ENCODE measurements at regions not wholly inside any gene's neighbourhood (a gene's known extent, or its start where the extent isn't known, plus 50 kb on each side); places are given as distances from the start of the nearest gene placed in this dataset.

GRCh38 chr2:175557810-175558377 lies 376.4 kb upstream of the ATP5MC3 start:
- Histone ChIP-seq H3K36me3 (ENCODE audit: control insufficient read depth, insufficient read depth, low read length) (no peaks in the 10 kb centered on the region), H3K9me3 (ENCODE audit: control insufficient read depth, low read length) (no peaks in the 10 kb centered on the region), H3K27me3 (ENCODE audit: control insufficient read depth, insufficient read depth, low read length, poor library complexity, severe bottlenecking) (no peaks in the 10 kb centered on the region), H3K27ac (ENCODE audit: insufficient read depth, low read depth, low read length, poor library complexity, severe bottlenecking) (no peak overlapping the region), H3K4me1 (ENCODE audit: control insufficient read depth, insufficient read depth, low read length) (peaks cover 7% of the 10 kb centered on the region), H3K4me3 (ENCODE audit: insufficient read depth, low read depth, low read length) (no peak overlapping the region)
- WGBS, 2 experiments = 81 to 85% methylated on average over 6 of the region's 6 CpGs

DNA sequence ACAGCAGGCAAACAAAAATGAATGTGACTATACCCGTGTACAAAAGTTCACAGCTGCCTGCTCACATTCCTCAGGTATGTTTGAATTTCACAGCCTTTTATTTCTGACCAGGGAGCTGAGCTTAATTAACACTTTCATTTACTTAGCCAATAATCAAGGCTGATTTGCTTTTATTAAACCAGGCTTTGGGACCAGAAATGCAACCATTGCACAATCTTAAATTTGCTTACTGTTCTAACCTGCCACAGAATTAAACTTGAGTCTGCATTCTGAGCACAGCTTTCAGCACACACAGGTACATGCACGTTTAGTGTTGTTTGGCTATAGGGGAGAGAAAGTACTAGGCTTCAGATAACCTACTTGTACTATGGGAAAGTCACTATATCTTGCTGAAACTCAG lies 372.4 kb upstream of the ATP5MC3 start:
- Histone ChIP-seq H3K36me3 (ENCODE audit: control insufficient read depth, insufficient read depth, low read length) (no peaks in the 10 kb centered on the region), H3K4me3 (ENCODE audit: insufficient read depth, low read depth, low read length) (no peak overlapping the region), H3K9me3 (ENCODE audit: control insufficient read depth, low read length) (no peaks in the 10 kb centered on the region), H3K4me1 (ENCODE audit: control insufficient read depth, insufficient read depth, low read length) (peaks cover 5% of the 10 kb centered on the region), H3K27ac (ENCODE audit: insufficient read depth, low read depth, low read length, poor library complexity, severe bottlenecking) (no peak overlapping the region), H3K27me3 (ENCODE audit: control insufficient read depth, insufficient read depth, low read length, poor library complexity, severe bottlenecking) (no peaks in the 10 kb centered on the region)
- WGBS, 2 experiments = 90 to 91% methylated on average over 2 of the region's 2 CpGs

GRCh38 chr2:175552902-175553301 lies 371.4 kb upstream of the ATP5MC3 start:
- Histone ChIP-seq H3K4me1 (ENCODE audit: control insufficient read depth, insufficient read depth, low read length) (peaks cover 5% of the 10 kb centered on the region), H3K36me3 (ENCODE audit: control insufficient read depth, insufficient read depth, low read length) (no peaks in the 10 kb centered on the region), H3K4me3 (ENCODE audit: insufficient read depth, low read depth, low read length) (no peak overlapping the region), H3K27ac (ENCODE audit: insufficient read depth, low read depth, low read length, poor library complexity, severe bottlenecking) (no peak overlapping the region), H3K9me3 (ENCODE audit: control insufficient read depth, low read length) (no peaks in the 10 kb centered on the region), H3K27me3 (ENCODE audit: control insufficient read depth, insufficient read depth, low read length, poor library complexity, severe bottlenecking) (no peaks in the 10 kb centered on the region)
- 43 to 53% methylated on average over 1 of the region's 1 CpG for WGBS, 2 experiments

- Histone ChIP-seq H3K36me3 (ENCODE audit: control insufficient read depth, insufficient read depth, low read length) (no peaks in the 10 kb centered on the region), H3K4me1 (ENCODE audit: control insufficient read depth, insufficient read depth, low read length) (no peaks in the 10 kb centered on the region), H3K4me3 (ENCODE audit: insufficient read depth, low read depth, low read length) (no peak overlapping the region), H3K27ac (ENCODE audit: insufficient read depth, low read depth, low read length, poor library complexity, severe bottlenecking) (no peak overlapping the region), H3K9me3 (ENCODE audit: control insufficient read depth, low read length) (peaks cover 2% of the 10 kb centered on the region), H3K27me3 (ENCODE audit: control insufficient read depth, insufficient read depth, low read length, poor library complexity, severe bottlenecking) (no peaks in the 10 kb centered on the region)
- 94 to 97% methylated on average over 3 of the region's 3 CpGs for WGBS, 2 experiments
Measured at GRCh38 chr2:175540421-175540820, 358.9 kb upstream of the ATP5MC3 start.

GRCh38 chr2:175539122-175539521 lies 357.6 kb upstream of the ATP5MC3 start:
- Histone ChIP-seq H3K9me3 (ENCODE audit: control insufficient read depth, low read length) (no peaks in the 10 kb centered on the region), H3K4me3 (ENCODE audit: insufficient read depth, low read depth, low read length) (no peak overlapping the region), H3K27ac (ENCODE audit: insufficient read depth, low read depth, low read length, poor library complexity, severe bottlenecking) (no peak overlapping the region), H3K4me1 (ENCODE audit: control insufficient read depth, insufficient read depth, low read length) (no peaks in the 10 kb centered on the region), H3K27me3 (ENCODE audit: control insufficient read depth, insufficient read depth, low read length, poor library complexity, severe bottlenecking) (no peaks in the 10 kb centered on the region), H3K36me3 (ENCODE audit: control insufficient read depth, insufficient read depth, low read length) (no peaks in the 10 kb centered on the region)
- WGBS, 2 experiments = 94 to 96% methylated on average over 4 of the region's 4 CpGs

DNA sequence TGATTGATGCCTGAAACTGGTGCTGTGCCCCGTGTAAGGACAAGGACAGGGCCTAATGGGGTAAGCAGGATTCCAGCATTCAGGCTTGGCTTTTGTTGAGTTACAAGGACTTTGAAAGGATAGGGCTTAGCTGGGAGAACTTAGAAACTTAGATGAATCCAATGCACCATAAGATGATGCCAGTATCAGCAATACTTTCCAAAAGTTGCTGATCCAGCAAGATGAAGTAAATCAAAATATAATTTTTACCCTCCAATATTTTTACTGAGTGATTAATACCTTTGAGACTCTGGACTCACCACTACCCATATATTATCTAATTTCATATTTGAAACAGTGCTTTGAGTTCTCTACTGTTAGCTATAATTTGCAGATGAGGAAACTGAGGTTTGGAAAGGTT lies 354.5 kb upstream of the ATP5MC3 start:
- Histone ChIP-seq H3K9me3 (ENCODE audit: control insufficient read depth, low read length) (no peaks in the 10 kb centered on the region), H3K36me3 (ENCODE audit: control insufficient read depth, insufficient read depth, low read length) (no peaks in the 10 kb centered on the region), H3K27me3 (ENCODE audit: control insufficient read depth, insufficient read depth, low read length, poor library complexity, severe bottlenecking) (no peaks in the 10 kb centered on the region), H3K4me3 (ENCODE audit: insufficient read depth, low read depth, low read length) (no peak overlapping the region), H3K27ac (ENCODE audit: insufficient read depth, low read depth, low read length, poor library complexity, severe bottlenecking) (no peak overlapping the region), H3K4me1 (ENCODE audit: control insufficient read depth, insufficient read depth, low read length) (no peaks in the 10 kb centered on the region)
- WGBS, 2 experiments = 25 to 49% methylated on average over 1 of the region's 1 CpG

- Histone ChIP-seq H3K27me3 (ENCODE audit: control insufficient read depth, insufficient read depth, low read length, poor library complexity, severe bottlenecking) (no peaks in the 10 kb centered on the region), H3K4me3 (ENCODE audit: insufficient read depth, low read depth, low read length) (no peak overlapping the region), H3K4me1 (ENCODE audit: control insufficient read depth, insufficient read depth, low read length) (no peaks in the 10 kb centered on the region), H3K36me3 (ENCODE audit: control insufficient read depth, insufficient read depth, low read length) (no peaks in the 10 kb centered on the region), H3K27ac (ENCODE audit: insufficient read depth, low read depth, low read length, poor library complexity, severe bottlenecking) (no peak overlapping the region), H3K9me3 (ENCODE audit: control insufficient read depth, low read length) (no peaks in the 10 kb centered on the region)
- WGBS, 2 experiments = 79 to 84% methylated on average over 4 of the region's 4 CpGs
Measured at GRCh38 chr2:175535631-175536030, 354.1 kb upstream of the ATP5MC3 start.

GRCh38 chr2:175525975-175526374 lies 344.5 kb upstream of the ATP5MC3 start:
- Histone ChIP-seq H3K4me3 (ENCODE audit: insufficient read depth, low read depth, low read length) (no peak overlapping the region), H3K4me1 (ENCODE audit: control insufficient read depth, insufficient read depth, low read length) (no peaks in the 10 kb centered on the region), H3K27ac (ENCODE audit: insufficient read depth, low read depth, low read length, poor library complexity, severe bottlenecking) (no peak overlapping the region), H3K36me3 (ENCODE audit: control insufficient read depth, insufficient read depth, low read length) (no peaks in the 10 kb centered on the region), H3K9me3 (ENCODE audit: control insufficient read depth, low read length) (no peaks in the 10 kb centered on the region), H3K27me3 (ENCODE audit: control insufficient read depth, insufficient read depth, low read length, poor library complexity, severe bottlenecking) (no peaks in the 10 kb centered on the region)
- WGBS, 2 experiments = 83 to 94% methylated on average over 1 of the region's 1 CpG

DNA sequence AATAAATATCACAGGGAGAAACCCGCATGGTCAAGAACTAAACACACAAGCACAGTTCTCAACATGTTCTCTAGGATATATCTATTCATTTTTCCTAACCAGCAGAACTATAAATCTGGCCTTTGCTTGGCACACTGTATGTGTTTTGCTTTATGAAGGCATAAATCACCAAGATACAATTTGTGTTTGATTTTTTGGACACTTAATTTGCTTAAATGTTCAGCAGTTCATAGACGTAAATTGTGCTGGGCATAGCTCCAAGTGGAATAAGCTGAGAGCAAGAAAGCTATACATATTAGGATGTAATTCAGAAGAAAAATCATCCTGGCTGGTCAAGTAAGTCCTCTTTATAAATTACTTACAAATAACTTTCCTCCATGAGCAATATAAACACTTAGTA lies 341.5 kb upstream of the ATP5MC3 start:
- H3K27me3 ChIP-seq (ENCODE audit: control insufficient read depth, insufficient read depth, low read length, poor library complexity, severe bottlenecking) = no peaks in the 10 kb centered on the region
- no peaks in the 10 kb centered on the region for H3K36me3 ChIP-seq (ENCODE audit: control insufficient read depth, insufficient read depth, low read length)
- no peak overlapping the region for H3K27ac ChIP-seq (ENCODE audit: insufficient read depth, low read depth, low read length, poor library complexity, severe bottlenecking)
- WGBS, 2 experiments = 92 to 93% methylated on average over 2 of the region's 2 CpGs
- H3K4me3 ChIP-seq (ENCODE audit: insufficient read depth, low read depth, low read length) = no peak overlapping the region
- H3K9me3 ChIP-seq (ENCODE audit: control insufficient read depth, low read length) = no peaks in the 10 kb centered on the region
- H3K4me1 ChIP-seq (ENCODE audit: control insufficient read depth, insufficient read depth, low read length) = no peaks in the 10 kb centered on the region

- H3K27ac ChIP-seq (ENCODE audit: insufficient read depth, low read depth, low read length, poor library complexity, severe bottlenecking) = no peak overlapping the region
- no peaks in the 10 kb centered on the region for H3K4me1 ChIP-seq (ENCODE audit: control insufficient read depth, insufficient read depth, low read length)
- no peaks in the 10 kb centered on the region for H3K36me3 ChIP-seq (ENCODE audit: control insufficient read depth, insufficient read depth, low read length)
- WGBS, 2 experiments = 27 to 28% methylated on average over 3 of the region's 3 CpGs
- H3K4me3 ChIP-seq (ENCODE audit: insufficient read depth, low read depth, low read length) = no peak overlapping the region
- no peaks in the 10 kb centered on the region for H3K27me3 ChIP-seq (ENCODE audit: control insufficient read depth, insufficient read depth, low read length, poor library complexity, severe bottlenecking)
- no peaks in the 10 kb centered on the region for H3K9me3 ChIP-seq (ENCODE audit: control insufficient read depth, low read length)
Measured at GRCh38 chr2:175518206-175518605, 336.7 kb upstream of the ATP5MC3 start.

DNA sequence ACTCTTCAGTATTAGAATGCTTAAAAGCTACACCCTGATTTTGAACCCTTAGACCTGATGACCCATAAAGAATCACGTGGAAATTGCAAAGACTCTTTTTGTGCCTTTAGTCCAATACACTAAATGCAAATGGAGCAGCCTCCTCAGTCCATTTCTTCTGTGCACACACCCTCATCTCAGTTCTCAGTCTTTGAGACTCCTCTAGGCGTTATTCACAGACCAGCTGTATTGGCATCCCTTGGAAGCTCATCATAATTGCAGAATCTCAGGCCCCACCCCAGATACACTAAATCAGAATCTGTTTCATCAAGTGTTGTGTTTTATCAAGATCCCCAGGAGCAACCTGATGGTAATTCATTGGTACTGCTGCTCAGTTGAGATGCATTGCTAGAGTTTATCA lies 335.0 kb upstream of the ATP5MC3 start:
- WGBS, 2 experiments = 88 to 89% methylated on average over 2 of the region's 2 CpGs
- Histone ChIP-seq H3K27ac (ENCODE audit: insufficient read depth, low read depth, low read length, poor library complexity, severe bottlenecking) (no peak overlapping the region), H3K36me3 (ENCODE audit: control insufficient read depth, insufficient read depth, low read length) (no peaks in the 10 kb centered on the region), H3K4me3 (ENCODE audit: insufficient read depth, low read depth, low read length) (no peak overlapping the region), H3K4me1 (ENCODE audit: control insufficient read depth, insufficient read depth, low read length) (no peaks in the 10 kb centered on the region), H3K27me3 (ENCODE audit: control insufficient read depth, insufficient read depth, low read length, poor library complexity, severe bottlenecking) (no peaks in the 10 kb centered on the region), H3K9me3 (ENCODE audit: control insufficient read depth, low read length) (no peaks in the 10 kb centered on the region)
